ENCODE measurements at regions not wholly inside any gene's neighbourhood (a gene's known extent, or its start where the extent isn't known, plus 50 kb on each side); places are given as distances from the start of the nearest gene placed in this dataset.

- no peaks in the 10 kb centered on the region for H3F3A ChIP-seq (ENCODE audit: insufficient read depth, low read length)
- no peak overlapping the region for H3K4me2 ChIP-seq (ENCODE audit: low read length)
- no peaks in the 10 kb centered on the region for H3K79me2 ChIP-seq (ENCODE audit: insufficient read depth, low read length)
- H4K20me1 ChIP-seq (ENCODE audit: insufficient read depth, low read length): no peaks in the 10 kb centered on the region
- no peaks in the 10 kb centered on the region; the same call in 1 of the 2 replicates for H3K27me3 ChIP-seq (ENCODE audit: insufficient read depth, low read length)
- H3K27ac ChIP-seq (ENCODE audit: low read depth, low read length, poor library complexity, severe bottlenecking): no peak overlapping the region
- H3K9ac ChIP-seq (ENCODE audit: low read length): no peak overlapping the region
- no peak overlapping the region for H3K4me3 ChIP-seq (ENCODE audit: low read depth, low read length, poor library complexity, severe bottlenecking)
- H3K36me3 ChIP-seq (ENCODE audit: insufficient read depth, low read length): no peaks in the 10 kb centered on the region
- TF ChIP-seq EZH2 (IDR thresholded peaks at IDR 0.05; ENCODE audit: borderline replicate concordance, low read length) (no peak), CTCF (IDR thresholded peaks at IDR 0.05; ENCODE audit: low read length) (no peak)
- H3K4me1 ChIP-seq (ENCODE audit: insufficient read depth, low read length, severe bottlenecking): no peaks in the 10 kb centered on the region
- H3K9me3 ChIP-seq (ENCODE audit: low read length): no peaks in the 10 kb centered on the region
- H3K9me2 ChIP-seq (ENCODE audit: low read depth, low read length): no peaks in the 10 kb centered on the region
- no peak overlapping the region for H2AFZ ChIP-seq (ENCODE audit: low read length)
These were observed 105.3 kb upstream of the CDYL start for GRCh38 chr6:4670824-4671409.

- H3K9me2 ChIP-seq (ENCODE audit: low read depth, low read length): no peaks in the 10 kb centered on the region
- no peaks in the 10 kb centered on the region for H3K4me1 ChIP-seq (ENCODE audit: insufficient read depth, low read length, severe bottlenecking)
- H3K27me3 ChIP-seq (ENCODE audit: insufficient read depth, low read length): no peaks in the 10 kb centered on the region; the same call in 1 of the 2 replicates
- no peak overlapping the region for H3K27ac ChIP-seq (ENCODE audit: low read depth, low read length, poor library complexity, severe bottlenecking)
- no peaks in the 10 kb centered on the region for H3K79me2 ChIP-seq (ENCODE audit: insufficient read depth, low read length)
- no peaks in the 10 kb centered on the region for H3F3A ChIP-seq (ENCODE audit: insufficient read depth, low read length)
- no peak overlapping the region for H3K4me3 ChIP-seq (ENCODE audit: low read depth, low read length, poor library complexity, severe bottlenecking)
- no peak overlapping the region for H3K9ac ChIP-seq (ENCODE audit: low read length)
- no peaks in the 10 kb centered on the region for H3K9me3 ChIP-seq (ENCODE audit: low read length)
- no peak overlapping the region for H2AFZ ChIP-seq (ENCODE audit: low read length)
- TF ChIP-seq CTCF (IDR thresholded peaks at IDR 0.05; ENCODE audit: low read length): no peak
- no peak for TF ChIP-seq EZH2 (IDR thresholded peaks at IDR 0.05; ENCODE audit: borderline replicate concordance, low read length)
- H3K36me3 ChIP-seq (ENCODE audit: insufficient read depth, low read length): no peaks in the 10 kb centered on the region
- H3K4me2 ChIP-seq (ENCODE audit: low read length): no peak overlapping the region
- no peaks in the 10 kb centered on the region for H4K20me1 ChIP-seq (ENCODE audit: insufficient read depth, low read length)
These were observed 105.9 kb upstream of the CDYL start for GRCh38 chr6:4670290-4670689.

- no peak for TF ChIP-seq CTCF (IDR thresholded peaks at IDR 0.05; ENCODE audit: low read length)
- TF ChIP-seq EZH2 (IDR thresholded peaks at IDR 0.05; ENCODE audit: borderline replicate concordance, low read length): no peak
- no peaks in the 10 kb centered on the region for H3K79me2 ChIP-seq (ENCODE audit: insufficient read depth, low read length)
- H3F3A ChIP-seq (ENCODE audit: insufficient read depth, low read length): no peaks in the 10 kb centered on the region
- H3K27me3 ChIP-seq (ENCODE audit: insufficient read depth, low read length): no peaks in the 10 kb centered on the region; the same call in 1 of the 2 replicates
- no peaks in the 10 kb centered on the region for H3K4me1 ChIP-seq (ENCODE audit: insufficient read depth, low read length, severe bottlenecking)
- no peaks in the 10 kb centered on the region for H3K36me3 ChIP-seq (ENCODE audit: insufficient read depth, low read length)
- no peak overlapping the region for H3K4me3 ChIP-seq (ENCODE audit: low read depth, low read length, poor library complexity, severe bottlenecking)
- no peak overlapping the region for H3K27ac ChIP-seq (ENCODE audit: low read depth, low read length, poor library complexity, severe bottlenecking)
- H2AFZ ChIP-seq (ENCODE audit: low read length): no peak overlapping the region
- H3K9ac ChIP-seq (ENCODE audit: low read length): no peak overlapping the region
- no peaks in the 10 kb centered on the region for H4K20me1 ChIP-seq (ENCODE audit: insufficient read depth, low read length)
- H3K9me2 ChIP-seq (ENCODE audit: low read depth, low read length): no peaks in the 10 kb centered on the region
- no peaks in the 10 kb centered on the region for H3K9me3 ChIP-seq (ENCODE audit: low read length)
- no peak overlapping the region for H3K4me2 ChIP-seq (ENCODE audit: low read length)
These were observed 107.7 kb upstream of the CDYL start for GRCh38 chr6:4668271-4669179.

All from OCI-LY1 (cell line).